ENCODE measurements at regions not wholly inside any gene's neighbourhood (a gene's known extent, or its start where the extent isn't known, plus 50 kb on each side); places are given as distances from the start of the nearest gene placed in this dataset.

DNA sequence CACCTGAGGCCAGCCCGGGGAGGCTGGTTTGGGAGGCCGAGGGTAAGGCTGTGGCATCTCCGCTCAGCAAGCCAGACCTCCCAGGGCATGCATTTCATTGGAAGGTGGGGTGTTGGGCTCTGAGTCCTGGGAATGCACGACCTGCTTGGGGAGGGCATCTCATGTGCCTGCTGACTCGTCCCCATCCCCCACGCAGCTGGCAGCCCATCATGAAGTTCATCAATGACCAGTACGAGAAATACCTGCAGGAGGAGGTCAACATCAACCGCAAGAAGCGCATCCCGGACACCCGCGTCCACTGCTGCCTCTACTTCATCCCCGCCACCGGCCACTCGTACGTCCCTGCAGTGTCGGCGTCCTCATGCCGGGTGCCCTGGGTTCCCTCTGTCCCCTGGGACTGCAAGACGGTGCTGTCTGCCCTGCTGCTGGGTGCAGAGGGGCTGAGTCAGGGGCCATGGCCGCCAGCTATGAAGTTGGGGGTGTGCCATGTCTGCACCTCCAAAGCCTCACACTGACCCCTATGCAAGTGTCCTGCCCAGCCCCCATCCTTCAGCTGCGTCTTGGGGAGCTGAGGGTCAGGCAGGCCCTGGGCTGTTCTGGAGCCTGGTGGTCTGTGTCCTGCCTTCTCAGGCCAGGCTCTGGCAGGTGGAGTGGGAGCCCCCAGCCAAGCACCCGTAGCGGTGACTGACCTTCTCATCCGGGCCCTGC, 347.9 kb downstream of the SEC14L1 start:
- DNase-seq: no peak

DNA sequence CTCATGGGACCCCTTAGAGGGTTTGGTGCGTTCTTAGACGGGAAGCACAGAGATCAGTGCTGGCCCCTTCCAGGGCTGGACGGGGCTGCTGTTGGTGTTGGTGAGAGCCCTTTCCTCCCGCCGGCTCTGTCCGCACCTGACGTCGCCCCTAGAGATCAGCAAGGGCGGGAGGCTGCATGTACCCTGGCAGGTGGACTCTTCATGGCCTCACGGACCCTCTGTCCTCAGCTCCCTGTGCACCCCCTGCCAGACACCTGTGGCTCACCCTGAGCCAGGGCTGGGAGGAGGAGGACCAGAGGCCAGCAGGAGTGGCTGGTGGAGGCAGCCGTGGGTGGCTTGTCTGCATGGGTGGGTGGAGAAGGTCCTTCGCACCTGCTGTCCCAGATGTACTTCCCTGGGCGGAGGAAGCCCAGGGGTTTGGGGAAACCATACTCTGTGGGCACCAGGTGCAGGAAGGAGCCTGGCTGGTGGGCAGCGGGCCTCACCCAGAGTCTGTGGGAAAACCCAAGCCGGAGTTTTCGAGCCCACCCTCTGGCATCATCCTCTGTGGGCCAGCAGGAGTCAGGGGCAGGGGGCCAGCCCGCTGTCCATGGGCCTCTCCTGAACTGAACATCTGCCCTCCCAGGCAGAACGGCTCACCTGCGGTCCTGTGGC, 348.6 kb downstream of the SEC14L1 start:
- DNase-seq: no peak

DNA sequence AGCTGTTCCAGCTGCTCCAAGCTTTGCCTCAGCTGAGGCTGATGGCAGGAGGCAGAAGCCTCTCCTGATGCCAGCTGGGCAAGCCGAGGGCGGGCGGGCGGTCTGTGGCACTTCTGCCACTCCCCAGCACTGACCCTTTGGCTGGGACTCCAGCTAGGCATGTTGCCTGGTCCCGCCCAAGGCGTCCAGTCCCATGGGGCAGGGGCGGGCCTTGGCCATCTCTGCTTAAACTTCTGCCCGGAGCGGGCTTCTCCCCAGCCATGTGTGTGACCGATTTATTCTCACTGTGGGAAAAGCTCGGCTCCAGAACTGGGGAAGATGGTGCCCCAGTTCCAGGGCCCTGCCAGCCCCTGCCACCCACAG, 349.1 kb downstream of the SEC14L1 start:
- peak; percentile 94 for DNase-seq

- DNase-seq: no peak
Measured at GRCh38 chr17:77490361-77491183, 349.8 kb downstream of the SEC14L1 start.

DNA sequence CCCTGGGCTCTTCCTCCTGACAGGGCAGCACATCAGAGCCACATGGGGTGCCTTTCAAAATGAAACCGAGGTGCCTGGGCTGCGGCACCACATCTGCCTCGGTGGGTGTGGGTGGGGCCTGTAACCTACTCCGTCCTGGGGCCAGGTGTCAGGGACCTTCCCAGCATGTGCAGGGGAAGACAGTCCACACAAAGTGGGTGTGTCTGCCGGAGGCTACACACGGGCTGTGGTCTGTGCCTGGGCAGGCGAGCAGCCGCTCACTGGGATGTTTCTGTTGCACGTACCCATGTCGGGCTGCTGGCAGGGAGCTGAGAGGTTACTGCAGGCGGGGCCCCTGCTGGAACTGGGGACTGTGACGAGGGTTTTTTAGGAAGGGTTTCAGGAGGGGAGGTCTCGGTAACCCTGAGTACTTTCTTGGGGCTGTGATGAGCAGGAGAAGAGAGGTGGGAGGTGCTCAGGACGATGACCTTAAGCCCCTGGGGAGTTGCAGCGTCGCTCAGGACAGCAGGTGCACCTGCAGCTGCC, 351.2 kb downstream of the SEC14L1 start:
- DNase-seq: no peak

DNA sequence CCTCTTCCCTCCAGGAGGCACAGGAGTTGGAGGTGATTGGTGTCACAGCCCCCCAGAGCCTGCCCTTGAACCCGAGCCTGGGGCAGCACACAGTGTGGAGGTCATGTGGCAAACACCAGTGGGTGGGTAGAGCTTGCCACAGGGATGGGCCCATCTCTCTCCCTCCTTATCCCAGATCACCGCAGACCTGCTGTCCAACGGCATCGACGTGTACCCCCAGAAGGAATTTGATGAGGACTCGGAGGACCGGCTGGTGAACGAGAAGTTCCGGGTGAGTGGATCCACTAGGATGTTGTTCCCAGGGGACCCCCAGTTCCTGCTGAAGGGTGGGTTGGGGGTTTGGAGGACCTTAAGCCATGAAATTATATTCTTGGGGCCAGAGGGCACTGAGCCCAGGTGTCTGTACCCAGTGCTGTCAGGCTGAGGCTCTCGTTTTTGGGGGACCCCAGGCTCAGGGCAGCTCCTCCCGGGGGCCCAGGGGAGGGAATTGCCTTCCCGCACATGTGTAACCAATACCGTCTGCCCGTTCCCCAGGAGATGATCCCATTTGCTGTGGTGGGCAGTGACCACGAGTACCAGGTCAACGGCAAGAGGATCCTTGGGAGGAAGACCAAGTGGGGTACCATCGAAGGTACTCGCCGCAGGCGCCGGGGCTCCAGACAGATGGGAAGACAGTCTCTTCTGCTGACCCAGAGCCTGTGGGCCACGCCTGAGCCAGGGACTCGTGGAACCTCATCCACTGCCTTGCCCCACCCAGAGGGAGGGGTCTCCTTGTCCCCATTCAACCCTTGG, 351.9 kb downstream of the SEC14L1 start:
- DNase-seq: no peak

DNA sequence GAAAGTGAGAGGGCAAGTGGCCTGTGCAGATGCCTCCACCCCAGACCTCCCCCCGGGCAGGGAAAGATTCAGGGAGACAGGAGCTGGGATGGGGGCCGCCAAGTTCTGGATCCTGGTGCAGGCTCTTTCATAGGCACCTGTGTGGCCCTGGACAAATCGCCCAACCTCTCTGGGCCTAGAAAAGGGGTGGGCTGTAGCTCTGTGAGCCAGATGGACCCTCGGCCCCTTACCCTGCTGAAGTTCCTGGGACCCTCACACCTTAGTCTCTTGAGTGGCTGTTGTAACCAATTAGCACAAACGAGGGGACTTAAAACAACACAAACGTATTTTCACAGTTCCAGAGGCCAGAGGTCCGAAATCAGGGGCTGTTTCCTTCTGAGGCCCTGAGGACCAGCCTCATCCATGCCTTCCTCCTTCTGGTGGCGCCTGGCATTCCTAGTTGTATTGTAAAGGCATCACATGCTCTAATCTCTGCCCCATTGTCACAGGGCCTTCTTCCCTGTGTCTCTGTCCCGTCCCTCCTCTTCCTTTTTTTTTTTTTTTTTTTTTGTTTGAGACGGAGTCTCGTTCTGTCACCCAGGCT, 352.6 kb downstream of the SEC14L1 start:
- no peak for DNase-seq

DNA sequence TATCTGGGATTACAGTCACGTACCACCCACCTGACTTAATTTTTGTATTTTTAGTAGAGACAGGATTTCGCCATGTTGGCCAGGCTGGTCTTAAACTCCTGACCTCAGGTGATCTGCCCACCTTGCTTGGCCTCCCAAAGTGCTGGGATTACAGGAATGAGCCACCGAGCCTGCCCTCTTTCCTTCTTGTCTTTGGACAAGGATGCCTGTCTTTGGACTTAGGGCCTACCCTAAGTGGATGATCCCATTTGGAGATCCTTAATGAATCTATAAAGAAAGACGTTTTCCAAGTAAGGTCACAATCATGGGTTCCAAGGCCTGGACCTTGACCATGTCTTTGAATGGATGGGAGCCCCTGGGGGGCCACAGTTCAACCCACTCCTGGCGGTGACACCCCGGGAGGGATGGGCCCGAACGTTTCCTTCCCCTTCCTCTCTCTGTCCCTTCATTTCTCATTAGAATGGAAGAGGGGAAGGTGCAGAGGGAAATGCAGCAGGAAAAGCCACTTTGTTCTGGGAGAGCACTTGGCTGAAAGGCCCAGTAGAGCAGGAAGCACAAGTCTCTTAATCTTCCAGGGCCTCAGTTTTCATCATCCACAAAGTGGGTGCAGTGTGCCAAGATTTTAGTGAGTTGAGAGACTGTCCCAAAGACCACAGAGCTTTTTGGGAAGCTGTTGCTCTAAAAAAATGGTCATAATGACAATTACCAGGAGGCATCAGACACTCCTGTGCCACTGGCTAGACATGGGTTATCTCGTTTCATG, 353.3 kb downstream of the SEC14L1 start:
- no peak for DNase-seq

GRCh38 chr17:77494664-77495435, 354.1 kb downstream of the SEC14L1 start:
- DNase-seq: peak; percentile 92

- no peak for DNase-seq
Measured at GRCh38 chr17:77495575-77495974, 354.8 kb downstream of the SEC14L1 start.

DNA sequence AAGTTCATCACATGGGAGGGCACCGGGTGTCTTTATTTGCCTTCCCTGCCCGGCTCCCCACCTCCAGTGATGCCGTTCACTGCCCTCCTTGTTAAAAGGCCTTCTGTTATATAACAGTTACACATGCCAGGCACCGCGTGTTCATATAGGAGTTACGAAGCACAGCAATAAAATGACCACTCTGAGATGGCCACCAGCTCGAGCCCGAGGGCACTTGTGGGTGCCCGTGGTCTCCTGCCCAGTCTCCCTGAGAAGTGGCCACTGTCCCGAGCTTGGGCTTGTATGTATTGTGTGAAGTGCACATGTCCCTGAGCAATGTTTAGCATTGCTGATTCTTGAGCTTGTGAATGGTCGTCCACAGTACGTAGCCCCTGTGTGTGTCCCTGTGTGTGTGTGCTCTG, 355.6 kb downstream of the SEC14L1 start:
- no peak for DNase-seq

DNA sequence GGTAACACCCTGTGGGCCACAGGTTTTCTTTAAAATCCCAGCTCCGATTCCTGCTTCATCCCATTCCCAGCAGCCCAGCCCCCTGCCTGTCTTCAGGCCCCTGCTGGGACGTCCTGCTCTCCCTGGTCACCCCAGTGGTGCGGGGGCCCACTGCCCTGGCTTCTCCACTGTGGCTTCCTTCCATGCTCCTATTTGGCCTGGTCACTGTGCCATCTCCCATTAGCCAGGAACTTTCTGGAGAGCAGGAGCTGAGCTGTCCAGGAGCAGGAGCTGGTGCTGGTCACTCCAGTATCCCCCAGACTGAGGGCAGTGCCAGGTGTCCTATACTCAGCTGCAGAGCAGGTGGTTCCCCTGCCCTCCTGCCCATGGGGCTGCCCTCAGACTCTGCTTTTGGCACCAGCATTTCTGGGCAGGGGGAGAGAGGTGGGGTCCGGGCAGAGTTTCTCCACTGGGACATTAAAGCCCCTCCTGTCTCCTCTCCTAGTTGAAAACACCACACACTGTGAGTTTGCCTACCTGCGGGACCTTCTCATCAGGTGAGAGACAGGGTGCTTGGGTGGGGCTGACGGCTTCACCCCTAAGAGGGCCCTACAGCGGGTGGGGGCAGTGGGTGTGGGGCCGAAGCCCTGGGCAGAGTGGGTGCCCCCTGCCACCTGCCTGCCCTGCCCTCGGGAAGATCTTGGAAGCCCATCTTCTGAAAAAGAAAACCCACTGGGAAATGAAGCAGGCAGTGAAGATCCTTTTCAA, 356.2 kb downstream of the SEC14L1 start:
- DNase-seq: no peak

GRCh38 chr17:77497578-77497934, 356.8 kb downstream of the SEC14L1 start:
- DNase-seq: no peak

GRCh38 chr17:77498091-77498741, 357.4 kb downstream of the SEC14L1 start:
- no peak for DNase-seq

GRCh38 chr17:77498791-77499698, 358.3 kb downstream of the SEC14L1 start:
- DNase-seq: no peak

- no peak for DNase-seq
Measured at GRCh38 chr17:77499699-77500435, 359.1 kb downstream of the SEC14L1 start.

GRCh38 chr17:77501101-77501566, 360.4 kb downstream of the SEC14L1 start:
- DNase-seq: no peak
